NCI-H82 (cell line): ENCODE measurements at regions not wholly inside any gene's neighbourhood (a gene's known extent, or its start where the extent isn't known, plus 50 kb on each side); places are given as distances from the start of the nearest gene placed in this dataset.

Experiments
- DNase-seq: peaks from one replicate; lab custom pipeline; 2025; lab: John Stamatoyannopoulos, UW

DNA sequence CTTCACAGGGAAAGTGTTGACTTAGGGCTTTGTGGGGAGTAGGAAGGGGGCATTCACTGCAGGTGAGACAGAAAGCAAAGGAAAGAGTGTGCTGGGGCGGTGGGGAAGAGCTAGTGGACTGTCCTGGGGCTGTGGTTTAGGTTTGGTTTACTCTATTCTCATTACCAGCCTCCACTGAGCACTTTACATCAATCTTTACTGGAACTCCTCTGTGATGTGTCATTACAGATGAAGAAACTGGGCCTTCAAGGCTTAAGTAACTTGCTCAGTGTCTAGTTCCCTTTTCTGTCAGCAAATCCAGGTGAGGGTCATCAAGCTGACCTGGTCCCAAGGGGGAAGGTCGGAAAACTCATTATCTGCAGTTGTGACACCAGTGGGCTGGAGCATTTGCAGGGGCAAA, 120.2 kb upstream of the PFN2 start:
- no peak for DNase-seq

DNA sequence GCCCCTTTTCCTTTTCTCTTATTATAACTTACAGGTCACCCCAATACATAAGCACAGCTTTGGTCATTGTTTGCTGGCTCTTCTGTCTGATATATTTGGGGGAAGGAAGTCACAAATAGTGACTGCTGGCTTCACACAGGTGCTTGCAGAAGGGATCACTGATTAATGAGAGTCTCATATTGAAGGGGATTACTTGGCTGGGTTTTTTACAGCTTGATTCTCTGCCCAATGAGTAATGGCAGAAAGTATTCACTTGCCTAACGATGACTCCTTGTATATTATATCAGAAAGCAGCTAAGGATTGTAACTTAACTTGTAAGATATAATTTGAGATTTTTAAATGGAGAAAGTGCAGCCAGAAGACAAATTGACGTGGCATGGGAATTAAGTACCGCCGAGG, 119.3 kb upstream of the PFN2 start:
- DNase-seq: peak; percentile 13

DNA sequence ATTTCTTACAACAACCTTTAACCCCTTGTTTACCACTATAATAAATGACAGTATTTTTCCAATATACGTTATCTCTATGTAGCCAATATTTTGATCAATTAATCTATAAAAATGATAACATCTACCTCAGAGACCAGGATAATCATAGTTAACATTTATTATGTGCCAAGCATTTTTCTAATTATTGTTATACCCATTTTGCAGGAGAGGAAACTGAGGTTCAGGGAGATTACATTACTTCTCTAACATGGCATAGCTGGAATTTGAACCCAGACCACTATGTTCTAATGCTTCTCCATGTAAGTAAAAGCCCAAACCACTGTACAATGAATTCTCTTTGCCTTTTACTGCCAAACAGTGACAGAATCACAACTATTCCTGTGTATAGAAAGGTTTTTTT, 113.4 kb upstream of the PFN2 start:
- DNase-seq: no peak

DNA sequence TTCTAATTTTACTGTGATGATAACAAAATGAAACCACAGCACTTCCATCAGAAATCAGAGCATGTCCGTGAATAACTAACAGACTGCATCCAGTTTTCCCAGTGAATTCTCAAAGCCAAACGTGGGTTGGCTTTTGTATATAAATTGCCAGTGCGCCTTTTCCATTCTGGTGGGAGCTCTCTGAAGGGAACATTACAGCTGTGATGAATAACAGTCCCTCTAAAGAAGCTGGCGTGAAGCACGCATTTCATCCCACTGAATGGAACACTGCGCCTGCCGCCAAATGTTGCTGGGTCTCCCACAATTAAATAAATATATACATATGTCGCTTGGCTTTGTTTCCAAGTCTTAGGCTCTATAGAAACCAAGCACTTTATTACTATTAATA, 113.0 kb upstream of the PFN2 start:
- no peak for DNase-seq

DNA sequence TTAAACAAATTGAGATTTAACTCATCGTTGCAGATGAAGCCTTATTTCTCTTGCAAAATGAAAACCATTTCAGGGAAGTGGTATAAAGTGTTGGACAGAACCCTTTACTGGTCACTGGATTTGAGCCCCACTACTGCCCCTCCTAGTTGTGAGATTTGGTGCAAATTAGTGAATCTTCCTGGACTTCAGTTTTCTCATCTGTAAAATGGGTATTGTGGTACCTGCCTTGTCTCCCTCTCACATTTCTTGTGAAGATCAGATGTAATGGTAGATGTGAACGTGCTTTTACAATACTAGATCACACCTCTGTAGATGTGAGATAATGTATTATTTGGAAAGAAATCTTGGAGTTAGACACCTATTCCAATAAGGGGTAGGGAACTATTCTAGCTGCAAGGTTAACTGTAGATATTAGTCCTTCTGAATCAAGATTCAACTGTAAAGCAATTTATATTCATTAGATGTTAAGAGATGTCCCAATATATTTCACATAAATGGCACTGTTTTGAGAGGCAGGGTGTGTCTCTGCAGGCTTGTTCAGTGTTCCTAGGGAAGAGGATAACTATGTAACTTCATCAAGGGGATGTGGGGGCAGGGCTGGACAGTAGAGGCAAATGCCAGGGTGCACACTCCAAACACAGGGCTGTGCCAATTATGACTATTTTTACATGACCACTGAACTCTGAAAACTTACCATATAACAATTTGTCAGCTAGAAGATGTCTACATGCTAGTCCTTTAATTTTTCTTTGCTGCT, 112.4 kb upstream of the PFN2 start:
- no peak for DNase-seq

DNA sequence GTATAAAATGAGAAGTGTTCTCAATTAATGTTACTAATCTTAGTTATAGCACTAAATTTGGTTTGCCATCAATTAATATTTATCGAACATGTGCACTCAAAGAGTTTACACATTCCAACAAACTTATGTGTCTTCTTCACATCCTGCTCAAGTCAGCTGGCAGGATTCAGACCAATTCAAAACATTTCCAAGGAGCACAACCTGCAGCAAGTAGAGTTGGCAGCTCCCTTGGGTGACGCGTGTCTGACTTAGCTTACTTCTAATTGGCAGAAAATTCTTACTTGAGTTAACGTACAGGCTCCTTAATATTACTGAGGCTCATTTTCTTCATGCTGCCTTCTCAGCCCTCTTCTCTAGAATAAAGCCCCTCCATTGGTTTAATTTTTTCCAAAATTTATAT, 110.4 kb upstream of the PFN2 start:
- no peak for DNase-seq

DNA sequence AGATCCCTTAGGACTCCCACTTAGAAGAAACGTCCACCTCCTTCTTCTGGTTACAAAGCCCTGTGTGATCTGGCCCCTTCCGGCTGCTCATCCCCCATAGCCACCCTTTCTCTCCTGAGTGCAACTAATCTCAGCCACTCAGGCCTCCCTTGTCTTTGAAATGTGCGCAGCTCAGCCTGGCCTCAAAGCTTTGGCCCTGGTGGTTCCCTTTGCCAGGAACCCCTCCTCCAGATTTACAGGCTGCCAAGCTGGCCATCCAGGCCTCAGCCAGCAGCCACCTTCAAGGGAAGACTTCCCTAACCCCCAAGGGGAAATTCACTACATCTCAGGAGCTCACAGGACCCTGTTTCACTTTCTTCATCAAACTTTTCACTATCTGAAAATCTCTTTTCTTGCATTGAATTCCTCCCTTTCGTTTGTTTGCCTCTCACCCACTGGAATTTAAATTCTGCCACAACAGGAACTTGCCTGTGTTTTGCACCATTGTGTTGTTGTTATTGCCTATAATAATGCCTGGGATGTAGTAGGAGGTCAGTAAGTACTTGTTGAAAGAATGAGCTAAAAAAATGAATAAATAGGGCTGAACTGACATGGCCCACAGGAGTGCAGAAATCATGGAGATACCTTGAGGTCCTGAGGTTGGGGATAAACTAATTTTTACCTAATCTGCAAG, 109.5 kb upstream of the PFN2 start:
- no peak for DNase-seq

DNA sequence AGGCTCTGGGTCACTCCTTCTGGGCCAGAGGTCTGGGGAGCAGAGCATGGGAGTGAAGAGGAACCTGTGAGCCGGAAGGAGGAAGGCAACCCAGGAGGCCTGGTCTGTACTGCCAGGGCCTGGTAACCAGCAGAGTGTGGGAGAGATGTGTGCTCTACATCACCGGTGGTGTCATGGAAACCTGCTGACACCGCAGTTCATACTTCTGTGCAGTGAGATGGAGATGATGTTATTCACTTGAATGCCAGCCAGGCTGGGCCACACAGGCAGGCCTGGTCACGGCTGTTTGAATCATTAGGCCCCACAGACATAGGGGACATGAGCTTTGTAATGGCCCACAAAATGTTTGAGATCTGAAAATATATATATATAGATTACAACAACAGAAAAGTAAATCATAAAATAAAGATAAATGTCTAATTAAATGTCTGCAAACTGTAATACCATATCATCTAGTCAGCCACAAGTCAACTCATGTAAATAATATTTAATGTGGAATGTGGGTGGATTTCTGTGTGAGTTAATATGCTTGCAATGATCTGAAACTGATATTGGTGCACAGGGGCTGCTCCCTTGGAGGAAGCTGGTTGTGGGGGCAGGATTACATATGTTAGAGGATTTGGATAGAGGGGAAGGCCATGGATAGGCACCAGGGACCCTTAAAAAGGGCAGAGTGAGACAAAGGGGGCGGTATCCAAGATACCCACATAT, 108.5 kb upstream of the PFN2 start:
- DNase-seq: no peak

DNA sequence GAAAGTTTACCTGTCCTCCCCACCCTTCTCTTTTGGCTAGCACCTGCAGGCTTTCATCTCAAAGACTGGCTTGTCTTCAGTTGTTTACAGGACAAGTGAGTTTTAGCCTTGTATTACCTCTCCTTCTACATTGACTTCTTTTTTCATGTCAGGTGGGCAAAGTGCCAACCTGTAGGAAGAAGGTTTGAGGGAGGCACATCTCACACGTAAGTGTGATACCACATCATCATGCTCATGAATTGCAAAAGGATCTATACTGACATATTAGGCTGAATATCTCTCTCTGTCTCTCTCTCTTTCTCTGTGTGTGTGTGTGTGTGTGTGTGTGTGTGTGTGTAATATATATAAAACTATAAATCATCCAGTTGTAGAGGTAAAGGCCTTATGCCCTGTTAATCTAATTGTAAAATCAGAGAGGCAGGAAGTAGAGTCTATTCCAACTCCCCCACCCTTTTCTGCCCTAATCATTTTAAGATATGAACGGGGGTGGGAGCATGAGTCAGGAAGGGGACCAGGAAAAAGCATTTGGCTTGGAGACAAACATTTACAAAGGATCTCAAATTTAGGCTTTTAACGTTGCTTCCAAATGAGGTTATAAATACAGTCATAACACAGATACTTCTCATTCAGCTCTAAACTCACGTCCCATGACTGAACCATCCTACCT, 107.0 kb upstream of the PFN2 start:
- DNase-seq: no peak

DNA sequence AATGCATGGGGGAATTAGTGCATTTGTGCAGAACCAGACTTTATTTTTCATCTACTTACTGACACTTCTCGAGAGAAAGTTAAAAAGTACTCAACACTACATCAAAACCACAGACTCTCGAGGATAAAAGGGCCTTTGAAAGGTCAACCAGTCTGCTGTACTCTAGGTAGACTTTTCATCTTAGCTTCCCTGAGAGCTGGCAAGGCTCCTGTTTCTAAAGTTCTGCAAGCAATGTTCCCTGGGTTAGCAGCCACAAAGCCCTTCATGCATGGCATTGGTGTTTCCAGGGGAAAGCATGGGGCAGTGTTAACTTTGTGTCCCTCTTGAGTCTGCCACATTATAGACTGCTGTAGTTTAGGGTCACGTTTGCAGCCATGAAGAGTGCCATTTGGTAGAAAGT, 106.4 kb upstream of the PFN2 start:
- no peak for DNase-seq

DNA sequence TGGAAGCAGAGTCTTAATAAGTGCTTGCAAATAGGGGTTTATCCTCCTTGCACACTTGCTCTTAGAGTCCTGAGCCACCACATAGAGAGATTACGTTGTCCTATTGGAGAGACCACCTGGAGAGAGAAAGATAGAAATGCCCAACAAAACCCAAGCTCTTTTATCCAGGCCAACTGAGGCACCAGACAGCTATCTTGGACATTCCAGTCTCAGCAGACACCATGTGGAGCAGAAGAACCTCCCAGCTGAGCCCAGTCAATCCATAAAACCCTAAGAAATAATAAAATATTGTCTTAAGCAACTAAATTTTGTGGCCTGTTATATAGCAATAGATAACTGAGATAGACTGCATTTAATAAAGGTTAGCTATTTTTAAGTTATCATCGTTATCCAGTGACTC, 105.7 kb upstream of the PFN2 start:
- no peak for DNase-seq

DNA sequence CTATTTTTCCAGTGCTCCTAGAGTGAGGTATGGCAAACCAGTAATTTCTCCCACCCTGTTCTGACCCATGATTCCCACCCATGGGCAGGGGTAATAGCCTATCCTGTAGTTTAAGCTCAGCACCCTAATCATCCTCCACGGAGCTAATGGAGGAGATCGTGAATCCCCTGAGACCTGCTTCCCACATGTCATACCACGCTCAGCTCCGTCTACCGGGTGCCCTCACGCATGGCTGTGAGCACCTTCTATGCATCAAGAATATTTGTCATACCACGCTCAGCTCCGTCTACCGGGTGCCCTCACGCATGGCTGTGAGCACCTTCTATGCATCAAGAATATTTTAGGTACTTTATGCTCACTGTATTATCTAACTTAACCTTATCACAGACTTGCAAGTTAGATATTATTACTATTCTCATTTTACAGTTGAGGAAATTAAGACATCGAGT, 104.7 kb upstream of the PFN2 start:
- peak; percentile 17 for DNase-seq

DNA sequence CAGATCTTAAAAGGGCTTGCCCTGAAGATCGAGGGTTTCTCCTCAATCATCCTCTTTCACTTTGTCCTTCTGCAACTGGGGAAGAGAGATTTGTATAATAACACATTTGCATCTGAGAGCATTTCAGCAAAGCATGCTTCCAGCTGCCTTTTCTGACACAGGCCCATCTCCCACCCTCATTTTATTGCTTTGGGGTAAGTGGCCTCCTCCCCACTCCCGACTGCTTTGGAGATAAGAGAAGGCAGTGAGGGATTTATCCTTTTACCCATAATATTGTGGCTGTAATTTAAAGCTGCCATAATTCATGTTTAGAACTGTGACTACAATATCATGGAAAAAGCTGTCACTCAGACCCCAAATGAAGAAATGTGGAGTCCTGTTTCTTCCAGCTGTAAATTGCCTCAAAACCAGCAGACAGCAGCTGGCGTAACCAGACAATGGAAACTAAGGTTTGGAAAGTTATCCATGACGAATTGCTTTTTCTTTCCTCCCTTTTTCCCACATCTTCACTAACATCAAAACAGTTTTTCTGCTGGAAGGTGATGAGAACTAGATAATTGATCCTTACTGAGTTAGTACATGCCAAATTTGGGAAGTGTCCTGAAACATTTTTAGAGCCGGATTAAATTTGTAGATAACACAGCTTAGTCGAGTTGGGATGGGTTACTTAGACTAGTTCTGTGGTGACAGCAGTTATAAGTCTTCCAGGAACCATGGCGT, 104.2 kb upstream of the PFN2 start:
- no peak for DNase-seq

DNA sequence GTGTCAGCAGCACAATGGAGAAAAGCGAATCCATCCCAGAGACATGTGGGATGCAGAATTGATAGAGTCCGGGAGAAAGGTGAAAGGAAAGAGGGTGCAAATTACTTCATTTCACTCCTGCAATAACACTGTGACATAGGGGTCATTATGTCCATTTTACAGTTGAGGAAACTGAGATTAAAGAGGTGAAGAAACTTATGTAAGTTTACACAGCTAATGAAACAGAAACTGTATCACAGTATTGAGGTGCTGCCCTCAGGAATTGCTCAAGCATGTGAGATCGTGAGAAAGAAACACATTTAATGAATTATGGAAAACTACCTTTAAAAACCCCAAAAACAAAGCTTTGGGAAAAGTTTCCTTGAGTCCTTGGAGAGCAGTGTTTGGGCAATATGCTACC, 103.6 kb upstream of the PFN2 start:
- DNase-seq: no peak

DNA sequence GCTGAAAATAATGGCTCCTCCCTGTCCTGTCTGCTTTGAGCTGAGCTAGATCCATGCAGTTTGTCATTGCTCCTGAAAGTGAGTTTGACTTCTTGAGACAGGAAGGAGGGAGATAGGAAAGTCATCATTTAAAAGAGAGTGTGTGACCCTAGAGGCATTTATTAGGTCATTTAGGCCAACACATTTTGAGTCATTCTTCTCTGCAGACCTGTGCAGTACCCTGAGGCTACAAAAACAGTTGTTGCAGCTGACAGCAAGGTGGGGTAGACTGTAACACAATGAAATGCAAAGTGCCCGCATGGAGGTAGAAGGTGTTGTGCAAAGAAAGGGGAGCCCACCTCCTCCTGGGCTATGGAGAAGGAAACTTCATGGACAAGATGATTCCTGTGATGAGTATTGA, 102.8 kb upstream of the PFN2 start:
- DNase-seq: no peak

DNA sequence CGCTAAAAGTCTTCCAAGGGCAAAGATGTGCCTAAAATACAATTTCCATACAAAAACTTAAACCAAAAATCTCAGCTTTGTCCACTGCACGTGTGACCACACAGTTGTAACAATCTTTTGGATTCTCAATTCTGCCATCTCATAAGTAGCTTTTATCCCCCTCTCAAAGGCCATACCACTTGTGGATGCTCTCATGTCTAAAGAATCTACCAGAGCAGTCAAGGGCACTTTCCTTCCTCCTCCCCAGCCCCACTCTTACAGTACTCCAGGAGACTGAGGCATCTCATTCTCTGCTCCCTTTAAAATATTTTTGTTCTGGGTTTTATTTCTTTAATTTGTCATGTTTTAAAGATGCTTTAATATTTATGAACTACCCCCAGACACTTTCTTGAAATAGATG, 102.3 kb upstream of the PFN2 start:
- no peak for DNase-seq

DNA sequence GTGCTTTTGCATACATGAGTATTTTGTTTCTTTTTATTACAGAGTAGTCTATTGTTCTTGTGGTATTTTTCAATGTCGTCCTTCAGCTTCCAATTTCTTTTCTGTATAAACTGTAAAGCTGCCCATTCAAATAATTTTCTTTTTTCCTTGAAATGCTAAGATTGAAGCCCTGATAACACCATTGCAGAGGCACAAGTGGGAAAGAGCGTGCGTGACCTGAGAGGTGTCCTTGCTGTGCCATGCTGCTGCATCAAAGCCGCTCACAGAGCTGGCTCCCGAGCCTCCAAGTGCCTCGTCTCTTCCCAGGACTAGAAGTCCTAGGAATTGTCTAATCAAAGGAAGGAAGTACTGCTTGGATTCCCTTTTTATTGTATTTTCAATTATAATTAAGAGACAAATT, 101.9 kb upstream of the PFN2 start:
- DNase-seq: no peak

DNA sequence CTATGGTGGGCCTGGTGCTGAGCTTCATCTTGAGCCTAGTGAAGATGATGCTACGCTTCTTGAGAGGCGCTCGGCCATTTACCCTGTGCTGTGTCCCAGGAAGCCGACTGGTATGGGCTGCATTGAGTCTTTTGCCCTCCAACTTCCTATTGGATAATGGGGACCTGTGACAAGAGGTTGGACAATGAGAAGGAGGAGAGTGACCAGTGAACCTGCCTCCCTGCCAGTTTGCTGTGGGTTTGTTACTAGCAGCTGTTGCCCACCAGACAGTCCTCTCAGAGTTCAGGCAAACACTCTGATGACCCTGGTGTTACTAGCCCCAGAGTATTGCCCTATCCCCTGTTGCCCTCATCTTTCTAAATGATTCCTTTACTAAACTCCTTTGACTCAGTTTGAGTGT, 99.6 kb upstream of the PFN2 start:
- no peak for DNase-seq

DNA sequence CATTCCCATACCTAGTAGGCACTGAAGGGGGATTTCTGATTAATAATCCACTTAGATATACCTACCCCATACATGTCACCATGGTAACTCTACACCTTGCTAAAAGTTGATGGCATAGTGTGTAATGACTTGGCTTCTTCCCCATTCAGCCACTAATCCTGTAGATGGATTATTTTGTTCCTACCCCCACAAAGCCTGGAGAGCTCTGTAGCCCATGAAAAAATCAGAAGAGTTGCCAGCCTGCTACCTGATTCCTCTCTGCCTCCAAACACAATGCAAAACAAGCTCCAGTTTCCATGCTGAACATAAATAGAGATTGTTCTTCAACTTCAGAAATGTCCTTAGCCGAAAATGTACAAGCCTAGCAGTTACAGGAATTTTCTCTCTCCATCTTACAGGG, 98.9 kb upstream of the PFN2 start:
- DNase-seq: peak; percentile 90

DNA sequence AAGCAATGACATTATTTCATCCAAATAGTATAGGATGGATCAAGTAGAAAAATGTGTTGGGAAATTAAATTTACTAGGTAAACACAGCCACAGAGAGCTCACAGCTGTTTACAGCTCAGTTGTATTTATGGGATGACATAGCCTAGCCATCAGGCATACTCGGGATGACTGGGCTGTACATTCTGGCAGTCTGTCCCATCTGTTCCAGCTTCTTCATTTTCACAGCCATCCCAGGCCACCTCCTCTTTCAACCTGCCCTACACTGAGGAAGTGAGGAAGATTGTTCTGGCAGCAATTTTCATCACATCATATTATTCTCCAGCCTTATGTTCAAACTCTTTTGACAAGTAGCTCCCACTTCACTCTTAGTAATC, 98.4 kb upstream of the PFN2 start:
- DNase-seq: peak; percentile 82

DNA sequence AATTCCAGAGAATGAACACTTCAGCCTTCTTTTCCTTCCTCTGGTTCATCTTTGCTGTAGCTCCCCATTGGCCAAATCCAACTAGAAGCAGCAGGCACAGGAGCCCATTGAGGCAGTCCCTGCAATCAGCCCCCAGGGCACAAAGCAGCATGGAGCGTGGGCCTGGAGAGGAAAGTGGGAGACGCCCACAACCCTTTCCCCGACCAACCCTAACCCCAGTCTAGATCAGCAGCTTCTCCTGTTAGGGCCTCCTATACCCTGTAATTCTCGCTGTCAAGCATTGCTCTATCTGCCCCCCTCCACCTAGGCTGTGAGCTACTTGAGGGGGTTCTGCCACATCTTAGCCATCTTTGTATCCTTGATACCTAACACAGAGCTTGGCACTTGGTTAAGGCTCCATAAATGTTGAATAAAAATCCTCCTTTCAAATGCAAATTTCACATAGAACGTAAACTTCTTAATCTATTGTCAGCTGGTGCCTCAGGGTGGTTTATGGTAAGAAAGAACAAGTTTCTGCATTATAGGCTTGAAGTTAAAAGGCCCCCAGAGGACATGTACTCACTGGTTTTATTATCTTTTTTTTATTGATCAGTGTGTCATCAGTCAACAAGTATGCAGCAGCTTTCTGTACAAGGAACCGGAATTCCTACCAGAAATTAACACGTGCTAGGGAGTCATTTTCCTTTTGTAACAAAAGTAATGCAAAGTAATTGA, 97.9 kb upstream of the PFN2 start:
- DNase-seq: no peak

DNA sequence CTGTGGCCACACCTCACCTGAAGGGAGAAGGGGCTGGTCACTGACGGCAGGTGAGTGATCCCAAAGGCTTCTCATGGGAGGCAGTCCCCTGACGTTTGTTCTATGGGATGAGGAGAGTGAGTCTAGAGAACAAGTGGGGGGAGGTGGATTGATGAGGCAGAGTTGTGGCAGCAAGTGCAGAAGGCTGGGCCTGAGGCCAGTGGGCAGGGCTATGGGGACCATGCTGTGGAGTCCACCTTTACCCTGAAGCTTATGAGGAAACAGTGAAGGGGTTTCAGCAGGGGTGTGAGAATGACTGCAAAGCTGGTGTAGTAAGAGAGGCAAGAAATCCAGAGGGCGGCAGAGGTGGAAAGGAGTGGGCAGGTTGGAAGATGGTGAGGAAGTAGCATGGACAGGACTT, 96.9 kb upstream of the PFN2 start:
- DNase-seq: no peak
